ENCODE measurements at regions not wholly inside any gene's neighbourhood (a gene's known extent, or its start where the extent isn't known, plus 50 kb on each side); places are given as distances from the start of the nearest gene placed in this dataset.

GRCh38 chr2:175518206-175518605 lies 336.7 kb upstream of the ATP5MC3 start:
- TF ChIP-seq POLR2A (IDR thresholded peaks at IDR 0.05) (no peak), CTCF (IDR thresholded peaks at IDR 0.05) (no peak)
